Right atrium auricular region (tissue), 2 donors: ENCODE measurements at regions not wholly inside any gene's neighbourhood (a gene's known extent, or its start where the extent isn't known, plus 50 kb on each side); places are given as distances from the start of the nearest gene placed in this dataset.

ENCODE experiments used
- DNase-seq: peaks from one replicate; pipeline ENCODE4 v3.0.0-alpha.2; 2019; ENCODE audit warnings: low spot score
- H3K27ac ChIP-seq, 2 donors: fragments of 200-600 bp; sonication (generic); 1 replicate in 1 of 2; 2 replicates in 1 of 2; pipeline ENCODE4 v1.5.1; 2016 to 2019
- H3K27me3 ChIP-seq, 2 donors: fragments of 200-600 bp; sonication (generic); one replicate each; pipeline versions ENCODE4 v1.5.1 to v1.6.0; 2017 to 2019
- H3K36me3 ChIP-seq: fragments of 200-600 bp; sonication (generic); one replicate; pipeline ENCODE4 v1.5.1; 2016
- H3K4me1 ChIP-seq, 2 donors: fragments of 200-600 bp; sonication (generic); one replicate each; pipeline versions ENCODE4 v1.5.1 to v1.6.0; 2017 to 2019
- H3K4me3 ChIP-seq, 2 donors: fragments of 200-600 bp; sonication (generic); 1 replicate in 1 of 2; 2 replicates in 1 of 2; pipeline ENCODE4 v1.5.1; 2017 to 2019; ENCODE audit warnings: mild to moderate bottlenecking in 1 of 2, moderate library complexity in 1 of 2
- H3K9me3 ChIP-seq, 2 donors: fragments of 200-600 bp; sonication (generic); one replicate each; pipeline ENCODE4 v1.5.1; 2019
- TF ChIP-seq, protein P1 (sequence below), 2 donors: fragments of 200-600 bp; sonication (generic); IDR thresholded peaks; one replicate each; pipeline ENCODE4 v1.5.1; 2019; ENCODE audit warnings: antibody characterized with exemption in 2 of 2

DNA sequence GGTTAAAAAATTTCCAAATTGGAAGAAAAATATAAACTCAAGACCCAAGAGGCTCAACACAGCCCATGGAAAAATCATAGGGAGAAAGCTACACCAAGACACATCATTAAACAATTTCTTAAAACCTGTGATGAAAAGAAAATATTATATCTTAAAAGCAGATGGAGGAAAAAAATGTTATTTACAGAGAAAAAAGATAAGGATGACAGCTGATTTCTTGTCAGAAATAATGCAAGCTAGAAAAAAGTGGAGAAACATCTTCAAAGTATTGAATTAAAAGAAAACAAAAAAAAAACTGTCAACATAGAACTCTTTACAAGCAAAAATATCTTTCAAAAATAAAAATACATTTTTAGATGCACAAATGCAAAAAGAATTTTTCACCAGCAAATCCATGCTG, 930.5 kb downstream of the ADGRL2 start:
- no peaks in the 10 kb centered on the region for H3K27me3 ChIP-seq
- TF ChIP-seq, protein P1, sequence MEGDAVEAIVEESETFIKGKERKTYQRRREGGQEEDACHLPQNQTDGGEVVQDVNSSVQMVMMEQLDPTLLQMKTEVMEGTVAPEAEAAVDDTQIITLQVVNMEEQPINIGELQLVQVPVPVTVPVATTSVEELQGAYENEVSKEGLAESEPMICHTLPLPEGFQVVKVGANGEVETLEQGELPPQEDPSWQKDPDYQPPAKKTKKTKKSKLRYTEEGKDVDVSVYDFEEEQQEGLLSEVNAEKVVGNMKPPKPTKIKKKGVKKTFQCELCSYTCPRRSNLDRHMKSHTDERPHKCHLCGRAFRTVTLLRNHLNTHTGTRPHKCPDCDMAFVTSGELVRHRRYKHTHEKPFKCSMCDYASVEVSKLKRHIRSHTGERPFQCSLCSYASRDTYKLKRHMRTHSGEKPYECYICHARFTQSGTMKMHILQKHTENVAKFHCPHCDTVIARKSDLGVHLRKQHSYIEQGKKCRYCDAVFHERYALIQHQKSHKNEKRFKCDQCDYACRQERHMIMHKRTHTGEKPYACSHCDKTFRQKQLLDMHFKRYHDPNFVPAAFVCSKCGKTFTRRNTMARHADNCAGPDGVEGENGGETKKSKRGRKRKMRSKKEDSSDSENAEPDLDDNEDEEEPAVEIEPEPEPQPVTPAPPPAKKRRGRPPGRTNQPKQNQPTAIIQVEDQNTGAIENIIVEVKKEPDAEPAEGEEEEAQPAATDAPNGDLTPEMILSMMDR (IDR thresholded peaks at IDR 0.05) = no peak
- no peak overlapping the region for H3K4me3 ChIP-seq
- no peaks in the 10 kb centered on the region for H3K36me3 ChIP-seq
- H3K4me1 ChIP-seq = no peaks in the 10 kb centered on the region
- peaks cover 0 to 25% of the 10 kb centered on the region in 2 donors for H3K9me3 ChIP-seq
- no peak for DNase-seq
- no peak overlapping the region for H3K27ac ChIP-seq

DNA sequence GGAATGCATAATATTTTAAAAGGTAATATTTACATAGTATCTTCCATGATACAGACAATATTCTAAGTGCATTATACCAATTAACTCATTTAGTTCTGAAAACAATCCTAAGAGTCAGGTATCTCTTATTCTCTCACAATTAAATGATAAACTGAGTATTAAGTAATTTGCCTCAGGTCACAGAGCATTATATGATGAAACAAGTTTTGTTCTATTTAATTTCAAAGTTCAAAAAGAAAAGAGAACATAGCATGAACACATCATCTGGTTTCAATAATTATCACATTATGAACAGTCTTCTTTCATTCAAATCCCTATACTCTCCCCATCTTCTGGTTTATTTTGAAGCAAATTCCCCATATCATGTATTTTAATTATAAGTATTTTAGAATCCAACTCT, 927.5 kb downstream of the ADGRL2 start:
- TF ChIP-seq, protein P1 (IDR thresholded peaks at IDR 0.05) = no peak

DNA sequence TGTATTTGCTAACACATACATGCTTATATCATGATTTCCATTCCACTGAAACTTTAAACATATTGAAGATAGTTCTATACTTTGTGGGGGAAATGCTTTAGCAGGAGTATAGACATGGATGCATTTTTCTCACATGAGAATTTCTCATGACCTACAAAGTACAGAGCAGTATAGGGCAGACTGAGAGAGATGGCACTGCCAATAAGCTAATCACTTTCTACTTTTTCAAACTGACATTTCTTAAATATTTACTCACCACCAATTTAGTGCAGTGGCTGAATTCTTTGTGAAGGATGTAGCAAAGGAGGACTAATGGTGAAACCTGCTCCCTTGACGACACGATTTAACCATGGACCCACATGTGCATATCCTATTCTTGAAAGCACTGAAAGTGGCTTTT, 923.5 kb downstream of the ADGRL2 start:
- no peak overlapping the region for H3K4me3 ChIP-seq
- no peaks in the 10 kb centered on the region for H3K27me3 ChIP-seq
- peaks cover 0 to 10% of the 10 kb centered on the region in 2 donors for H3K9me3 ChIP-seq
- no peaks in the 10 kb centered on the region for H3K4me1 ChIP-seq
- TF ChIP-seq, protein P1 (IDR thresholded peaks at IDR 0.05) = no peak
- no peak for DNase-seq
- H3K36me3 ChIP-seq = no peaks in the 10 kb centered on the region
- no peak overlapping the region for H3K27ac ChIP-seq

More for the DNA sequence above, 927.5 kb downstream of the ADGRL2 start:
- Histone ChIP-seq H3K4me3 (no peak overlapping the region), H3K27me3 (no peaks in the 10 kb centered on the region), H3K27ac (no peak overlapping the region), H3K36me3 (no peaks in the 10 kb centered on the region), H3K4me1 (no peaks in the 10 kb centered on the region), H3K9me3 (peaks cover 0 to 25% of the 10 kb centered on the region in 2 donors)
- DNase-seq = no peak

DNA sequence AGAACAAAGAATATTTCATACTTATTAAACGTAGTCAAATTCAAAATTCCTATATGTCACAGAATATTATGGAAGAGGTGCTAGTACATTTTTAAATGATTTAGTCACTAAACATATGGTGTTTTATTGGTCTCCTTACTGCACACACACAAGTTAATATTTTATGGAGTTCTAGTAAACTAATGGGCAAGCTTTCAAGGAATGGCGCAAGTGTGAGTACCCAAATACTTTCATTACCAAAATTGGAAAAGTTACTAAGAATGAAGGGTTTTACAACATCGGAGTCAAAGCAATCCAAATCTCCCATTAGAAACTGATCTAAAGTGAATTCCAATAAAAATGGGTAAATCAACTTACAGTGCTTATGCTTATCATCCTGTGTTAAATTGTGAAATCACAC, 921.9 kb downstream of the ADGRL2 start:
- Histone ChIP-seq H3K4me1 (no peaks in the 10 kb centered on the region), H3K36me3 (no peaks in the 10 kb centered on the region), H3K4me3 (no peak overlapping the region), H3K27me3 (no peaks in the 10 kb centered on the region), H3K27ac (no peak overlapping the region), H3K9me3 (peaks cover 0 to 10% of the 10 kb centered on the region in 2 donors)
- TF ChIP-seq, protein P1 (IDR thresholded peaks at IDR 0.05) = no peak
- no peak for DNase-seq

DNA sequence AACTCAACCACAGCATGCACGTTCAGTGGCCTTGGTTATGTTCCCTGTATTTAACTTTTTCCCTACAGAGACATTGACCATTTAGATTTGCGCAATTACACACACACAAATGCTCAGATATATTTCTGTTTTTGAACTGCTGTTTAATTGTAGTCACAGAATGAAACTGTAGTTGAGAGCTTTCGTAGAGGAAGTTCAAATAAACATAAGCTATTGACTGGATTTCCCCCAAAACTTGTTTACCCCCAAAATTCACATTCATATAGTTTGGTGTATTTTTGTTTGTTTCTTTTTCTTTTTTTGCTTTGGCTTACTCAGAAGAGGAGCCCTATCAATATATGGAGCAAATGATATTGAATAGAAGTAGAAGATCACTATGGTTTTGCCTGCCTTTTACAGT, 921.0 kb downstream of the ADGRL2 start:
- DNase-seq = no peak
- Histone ChIP-seq H3K27me3 (no peaks in the 10 kb centered on the region), H3K4me3 (no peak overlapping the region), H3K36me3 (no peaks in the 10 kb centered on the region), H3K27ac (no peak overlapping the region), H3K9me3 (peaks cover 0 to 10% of the 10 kb centered on the region in 2 donors), H3K4me1 (no peaks in the 10 kb centered on the region)
- TF ChIP-seq, protein P1 (IDR thresholded peaks at IDR 0.05) = no peak

DNA sequence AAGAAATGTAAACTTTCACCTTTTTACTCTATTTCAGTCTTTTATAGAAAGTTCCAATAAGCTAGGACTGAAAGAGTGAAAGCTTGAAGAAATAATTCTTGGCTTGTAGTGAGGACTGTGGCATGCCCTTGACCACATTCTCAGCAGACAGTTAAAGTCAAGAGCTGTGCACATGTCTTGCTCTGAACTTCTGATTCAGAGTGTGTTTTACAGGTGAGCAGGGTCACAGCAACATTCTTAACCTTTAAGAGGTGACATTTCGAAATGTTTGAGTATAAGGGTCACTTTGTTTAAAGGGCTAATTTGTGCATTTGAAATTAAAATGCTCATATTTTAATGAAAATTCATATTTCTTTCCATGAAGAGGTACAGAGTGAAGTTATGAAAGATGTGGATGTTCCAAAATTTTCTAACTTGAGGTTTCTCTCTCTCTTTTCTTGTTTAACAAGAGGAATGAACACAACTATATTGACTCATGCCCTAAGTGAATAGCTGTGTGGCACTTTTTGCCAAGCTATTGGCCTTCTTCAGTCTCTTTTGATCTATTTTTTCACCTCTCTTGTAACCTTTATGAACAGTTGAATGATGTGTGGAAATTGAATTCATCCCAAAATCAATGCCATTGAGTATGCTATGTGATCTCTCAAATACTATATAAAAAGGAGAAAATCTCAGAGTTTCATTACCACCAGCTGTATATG, 918.1 kb downstream of the ADGRL2 start:
- no peaks in the 10 kb centered on the region for H3K4me1 ChIP-seq
- no peaks in the 10 kb centered on the region for H3K27me3 ChIP-seq
- H3K27ac ChIP-seq = no peak overlapping the region
- H3K4me3 ChIP-seq = no peak overlapping the region
- TF ChIP-seq, protein P1 (IDR thresholded peaks at IDR 0.05) = no peak
- no peaks in the 10 kb centered on the region for H3K36me3 ChIP-seq
- H3K9me3 ChIP-seq = peaks cover 0 to 16% of the 10 kb centered on the region in 2 donors
- no peak for DNase-seq
